Posterior vena cava (tissue), 2 donors: ENCODE measurements at regions not wholly inside any gene's neighbourhood (a gene's known extent, or its start where the extent isn't known, plus 50 kb on each side); places are given as distances from the start of the nearest gene placed in this dataset.
"Not testable (repeated sequence)": the region's sequence is repeated elsewhere in the genome, so short reads cannot be mapped to it uniquely, and the experiment has no call there.

Source experiments
- DNase-seq: peaks from one replicate; pipeline ENCODE4 v3.0.0-alpha.2; 2020; ENCODE audit warnings: low spot score
- intact Hi-C, 2 donors: fragments of 100-400 bp; cut with DNase I; formaldehyde crosslinking; loops; one replicate each; pipeline versions ENCODE4 v1.14.1 to v1.14.2; 2022 to 2023
- donor health status: DM: yes; HTN: yes; CAD: no.
- donor health status: DM: yes; HTN: yes; CAD: no.

DNA sequence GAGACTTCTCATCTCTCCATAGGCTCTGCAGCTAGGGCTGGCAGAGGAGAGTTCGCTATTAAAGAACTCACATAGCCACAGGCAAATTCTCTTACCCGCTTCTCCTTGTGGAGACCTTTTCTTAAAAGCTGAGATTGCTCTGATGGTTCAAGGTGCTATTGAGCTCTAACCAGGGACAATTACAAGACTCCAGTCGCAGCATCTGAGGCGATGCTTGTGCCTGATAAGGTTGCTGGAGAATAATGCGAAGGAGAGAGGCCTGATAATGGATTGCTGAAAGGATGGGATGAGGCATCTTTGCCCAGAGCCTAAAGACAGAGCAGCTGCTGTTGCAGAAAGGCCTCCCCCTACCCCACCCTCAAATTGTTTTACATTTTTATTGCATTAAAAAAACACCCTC is 244.5 kb upstream of the SOX14 start:
- intact Hi-C loops = no loop called here
- no peak for DNase-seq

DNA sequence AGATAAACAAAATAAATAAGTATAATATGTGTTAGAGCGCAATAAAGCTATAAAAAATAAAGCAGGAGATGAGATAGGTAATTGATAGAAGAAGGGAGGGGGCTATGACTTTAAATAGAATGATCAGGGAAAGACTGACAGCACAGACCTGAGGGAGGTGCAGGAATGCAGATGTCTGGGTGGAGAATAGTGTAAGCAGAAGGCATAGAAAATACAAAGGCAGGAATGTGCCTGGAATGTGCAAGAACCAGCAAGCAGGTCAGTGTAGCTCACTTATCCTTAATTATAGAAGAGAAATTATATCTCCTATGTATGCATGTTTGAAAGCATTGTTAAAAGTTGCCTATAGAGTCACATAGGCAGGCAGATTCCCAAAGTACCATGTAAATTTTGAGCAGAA is 239.4 kb upstream of the SOX14 start:
- intact Hi-C loops = no loop called here
- DNase-seq = no peak

DNA sequence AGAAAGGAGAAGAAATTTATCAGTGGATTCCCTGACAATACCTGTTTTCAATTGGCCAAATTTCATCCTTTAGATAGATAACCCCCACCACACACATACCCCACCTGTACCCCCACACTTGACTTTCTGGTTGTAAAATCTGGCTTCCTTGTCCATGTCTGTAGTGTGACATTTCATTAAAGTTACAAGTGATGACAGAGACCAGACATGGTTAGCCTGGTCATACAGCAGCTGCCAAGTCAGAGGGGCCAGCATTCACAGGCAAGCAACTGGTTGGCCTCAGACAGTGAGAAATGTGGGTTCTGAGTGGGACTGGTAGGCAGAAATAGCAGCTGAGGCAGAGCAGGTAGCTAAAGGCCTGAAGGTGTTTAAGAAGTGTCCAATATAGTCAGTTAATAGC is 238.6 kb upstream of the SOX14 start:
- no peak for DNase-seq
- intact Hi-C loops = no loop called here

DNA sequence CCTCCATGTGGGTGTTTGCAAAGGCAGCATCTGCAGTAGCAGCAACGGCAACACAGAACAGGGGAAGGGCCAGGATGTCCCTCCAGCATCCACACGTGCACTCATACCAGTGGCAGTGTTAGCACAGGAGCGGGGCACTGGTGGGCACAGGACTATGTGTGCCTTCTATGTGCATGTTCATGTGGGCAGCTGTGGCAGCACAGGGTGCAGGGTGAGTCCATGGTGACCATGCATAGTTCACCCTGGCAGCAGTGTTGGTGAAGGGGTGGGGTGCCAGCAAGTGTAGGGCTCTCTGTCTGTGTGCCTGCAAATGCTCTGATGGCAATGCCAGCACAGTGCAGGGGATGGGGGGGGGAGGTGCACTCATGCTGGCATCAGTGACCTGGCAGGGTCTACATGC is 222.1 kb upstream of the SOX14 start:
- no peak for DNase-seq
- intact Hi-C loops = no loop called here

DNA sequence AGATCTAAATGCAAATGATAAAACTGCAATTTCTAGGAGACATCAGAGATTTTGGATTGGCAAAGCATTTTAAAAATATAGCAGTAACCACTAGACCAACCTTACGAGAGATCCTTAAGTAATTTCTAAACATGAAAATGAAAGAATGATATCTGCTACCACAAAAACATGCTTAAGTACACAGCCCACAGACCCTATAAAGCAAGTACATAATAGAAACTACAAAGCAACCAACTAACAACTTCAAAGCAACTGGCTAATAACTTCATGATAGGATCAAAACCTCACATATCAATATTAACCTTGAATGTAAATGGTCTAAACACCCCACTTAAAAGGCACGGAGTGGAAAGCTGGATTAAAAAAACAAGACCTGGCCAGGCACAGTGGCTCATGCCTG is 209.9 kb upstream of the SOX14 start:
- no peak for DNase-seq
- intact Hi-C loops = no loop called here

DNA sequence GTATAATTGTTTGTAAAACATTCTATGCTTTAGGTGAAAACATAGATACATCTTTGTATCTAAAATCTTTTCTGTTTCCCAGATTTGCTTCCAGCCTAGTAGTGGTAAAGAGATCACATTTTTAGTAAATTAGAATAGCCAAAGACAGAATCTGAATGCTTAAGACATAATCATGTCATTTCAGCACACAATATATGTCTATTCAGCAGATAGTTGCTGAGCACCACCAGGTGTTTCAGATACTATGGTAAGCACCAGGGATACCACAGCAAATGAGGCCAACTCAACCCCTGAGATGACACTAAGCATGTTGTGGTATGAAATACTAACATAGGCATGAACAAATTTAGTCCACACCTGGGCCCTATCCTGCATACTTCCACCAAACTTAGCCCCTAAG is 195.2 kb upstream of the SOX14 start:
- no peak for DNase-seq
- intact Hi-C loops = no loop called here

DNA sequence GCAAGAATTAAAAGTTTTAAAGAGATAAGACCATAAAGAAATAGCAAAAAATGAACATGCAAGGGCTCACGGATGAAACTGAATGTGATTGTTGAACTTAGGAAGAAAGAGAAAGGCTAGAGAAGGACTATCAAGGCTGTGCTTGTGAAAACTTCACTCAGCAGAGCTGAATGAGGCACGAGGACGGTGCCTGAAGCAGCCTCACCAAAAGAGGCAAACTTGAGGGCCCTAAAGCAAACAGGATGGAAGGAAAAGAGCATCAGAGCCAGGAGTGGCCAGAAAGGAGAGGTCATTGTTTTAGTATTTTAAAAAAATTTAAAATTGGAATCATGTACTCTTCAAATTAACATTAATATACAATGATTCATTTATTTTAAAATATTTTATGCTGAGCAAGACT is 191.2 kb upstream of the SOX14 start:
- intact Hi-C loops = no loop called here
- DNase-seq = no peak

DNA sequence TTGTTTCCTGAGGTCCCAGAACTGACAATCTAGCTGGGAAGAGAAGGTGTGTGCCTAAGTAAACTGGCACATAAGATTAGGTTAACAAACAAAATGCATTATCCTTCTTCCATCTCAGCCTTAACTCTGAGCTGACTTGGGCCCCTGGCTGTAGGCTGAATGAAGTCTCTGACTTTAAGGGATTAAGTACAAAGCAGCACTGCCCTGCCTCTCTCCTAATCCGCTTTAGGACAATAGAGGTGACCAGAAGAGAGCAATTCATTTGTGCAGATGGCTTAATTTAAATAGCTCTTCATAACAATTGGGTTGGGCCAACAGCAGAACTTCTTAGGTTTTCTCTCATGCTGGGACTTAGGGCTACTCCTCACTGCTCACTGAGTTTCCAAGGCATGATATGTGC is 181.6 kb upstream of the SOX14 start:
- DNase-seq = no peak
- intact Hi-C loops = no loop called here

DNA sequence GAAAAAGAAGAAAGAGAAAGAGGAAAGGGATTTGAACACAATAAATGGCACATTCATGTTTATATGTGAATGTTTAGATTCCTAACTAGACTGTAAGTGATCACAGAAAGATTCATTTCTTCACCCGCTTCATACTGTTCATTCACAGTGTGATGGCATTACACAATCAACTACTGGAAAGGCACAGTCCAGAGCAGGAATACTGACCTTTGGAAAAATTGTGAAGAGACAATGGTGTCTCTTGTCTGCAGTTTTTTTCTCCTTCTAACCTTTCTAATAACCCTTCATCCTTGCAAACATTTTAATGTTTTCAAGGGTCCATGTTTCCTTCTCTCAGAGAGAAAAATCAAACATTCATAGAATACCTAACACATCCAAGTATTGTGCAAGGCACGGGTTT is 180.9 kb upstream of the SOX14 start:
- intact Hi-C loops = no loop called here
- no peak for DNase-seq

DNA sequence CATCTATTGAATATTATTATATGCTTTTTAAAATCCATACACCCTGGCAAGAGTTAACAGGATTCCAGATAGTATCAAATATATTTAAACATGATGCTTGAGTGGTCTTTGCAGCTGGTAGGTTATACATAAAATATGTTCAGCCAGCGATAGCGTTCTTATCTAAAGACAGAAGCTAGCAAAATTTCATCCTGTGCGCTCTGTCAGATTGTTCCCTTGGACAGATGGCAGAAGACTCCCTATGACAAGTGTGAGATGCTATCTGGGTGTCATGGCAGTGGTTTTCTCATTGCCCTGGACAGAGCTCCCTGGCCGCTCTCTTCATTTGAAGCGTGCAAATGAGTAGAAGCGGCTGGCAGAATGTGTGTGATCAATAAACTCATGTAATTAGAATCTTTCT is 175.2 kb upstream of the SOX14 start:
- no peak for DNase-seq
- intact Hi-C loops = no loop called here

DNA sequence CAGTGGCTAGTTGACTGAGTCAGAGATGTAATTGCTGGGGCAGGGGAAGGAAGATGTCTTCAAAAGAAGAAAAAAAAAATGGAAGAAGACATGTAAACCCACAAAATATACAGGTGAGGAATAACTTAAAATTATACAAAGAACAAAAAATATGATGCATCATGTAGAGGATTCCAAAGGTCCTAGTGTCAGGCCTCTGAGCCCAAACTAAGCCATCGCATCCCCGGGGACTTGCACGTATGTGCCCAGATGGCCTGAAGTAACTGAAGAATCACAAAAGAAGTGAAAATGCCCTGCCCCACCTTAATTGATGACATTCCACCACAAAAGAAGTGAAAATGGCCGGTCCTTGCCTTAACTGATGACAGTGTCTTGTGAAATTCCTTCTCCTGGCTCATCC is 168.7 kb upstream of the SOX14 start:
- DNase-seq, intact Hi-C loops: not testable (repeated sequence)

DNA sequence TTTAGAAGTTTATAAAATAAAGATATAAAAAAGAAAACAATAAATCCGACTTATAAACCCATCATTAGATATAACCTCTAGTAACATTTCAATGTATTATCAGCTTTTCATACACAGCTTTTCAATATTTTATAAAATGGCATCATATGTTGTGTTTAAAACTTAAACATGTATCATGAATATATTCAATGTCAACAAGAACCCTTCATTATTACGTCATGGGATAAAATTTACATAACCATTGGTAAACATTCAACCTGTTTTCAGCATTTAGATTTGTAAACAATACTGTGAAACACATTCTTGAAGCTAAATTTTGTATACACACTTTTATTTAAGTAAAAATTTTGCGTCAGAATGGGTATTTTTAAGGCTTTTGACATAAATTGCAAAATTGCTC is 153.4 kb upstream of the SOX14 start:
- intact Hi-C loops = no loop called here
- DNase-seq = no peak

DNA sequence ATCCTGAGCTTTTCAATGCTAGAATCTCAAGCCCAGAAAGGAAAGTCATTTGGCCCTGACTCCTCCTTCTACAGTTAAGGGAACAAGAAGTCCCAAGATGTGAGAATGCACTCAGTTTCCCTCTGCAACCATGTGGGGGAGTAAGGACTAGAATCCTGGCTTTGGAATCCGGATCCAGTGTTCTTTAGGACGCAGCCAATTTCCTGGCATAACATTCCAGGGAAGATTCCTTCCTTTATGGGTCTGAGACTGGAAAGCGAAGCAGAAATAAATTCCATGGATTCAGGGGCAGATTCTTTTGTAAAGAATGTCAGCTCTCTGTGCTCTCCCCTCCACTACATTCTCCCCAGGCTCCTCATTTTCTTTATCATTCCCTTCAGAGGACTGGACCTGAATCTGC is 151.8 kb upstream of the SOX14 start:
- intact Hi-C loops = no loop called here
- no peak for DNase-seq

DNA sequence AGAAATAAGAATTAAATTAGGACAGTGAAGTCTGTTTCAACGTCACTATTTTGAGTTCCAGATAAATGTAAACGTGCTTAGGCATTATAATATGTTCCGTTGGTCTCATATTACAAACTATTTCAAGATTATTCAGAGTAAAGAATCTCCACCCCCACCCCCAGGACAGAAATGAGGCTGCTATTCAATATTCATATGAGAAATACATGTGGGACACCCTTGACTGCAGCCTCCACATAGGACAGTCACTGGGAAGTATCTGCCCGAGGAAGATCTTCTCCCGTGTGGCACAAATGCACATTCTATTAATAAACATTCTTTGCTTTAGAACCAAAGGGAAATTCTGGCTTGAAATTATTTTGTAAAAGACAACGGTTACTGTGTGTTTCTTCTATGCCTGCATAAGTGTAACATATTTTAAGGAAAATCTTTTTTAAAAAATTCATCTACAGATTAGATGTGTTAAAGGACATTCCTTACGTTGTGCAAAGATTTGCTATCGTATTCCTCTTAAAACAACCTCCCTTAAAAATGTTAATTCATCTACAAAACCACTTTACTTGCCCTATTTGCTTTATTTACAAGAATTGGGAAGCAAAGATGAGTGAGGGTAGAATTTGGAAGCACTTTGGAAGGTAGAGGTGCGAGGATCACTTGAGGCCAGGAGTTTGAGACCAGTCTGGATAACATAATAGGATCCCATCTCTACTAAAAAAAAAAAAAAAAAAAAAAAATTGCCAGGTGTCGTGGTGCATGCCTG is 148.3 kb upstream of the SOX14 start:
- intact Hi-C loops = no loop called here
- DNase-seq = no peak

DNA sequence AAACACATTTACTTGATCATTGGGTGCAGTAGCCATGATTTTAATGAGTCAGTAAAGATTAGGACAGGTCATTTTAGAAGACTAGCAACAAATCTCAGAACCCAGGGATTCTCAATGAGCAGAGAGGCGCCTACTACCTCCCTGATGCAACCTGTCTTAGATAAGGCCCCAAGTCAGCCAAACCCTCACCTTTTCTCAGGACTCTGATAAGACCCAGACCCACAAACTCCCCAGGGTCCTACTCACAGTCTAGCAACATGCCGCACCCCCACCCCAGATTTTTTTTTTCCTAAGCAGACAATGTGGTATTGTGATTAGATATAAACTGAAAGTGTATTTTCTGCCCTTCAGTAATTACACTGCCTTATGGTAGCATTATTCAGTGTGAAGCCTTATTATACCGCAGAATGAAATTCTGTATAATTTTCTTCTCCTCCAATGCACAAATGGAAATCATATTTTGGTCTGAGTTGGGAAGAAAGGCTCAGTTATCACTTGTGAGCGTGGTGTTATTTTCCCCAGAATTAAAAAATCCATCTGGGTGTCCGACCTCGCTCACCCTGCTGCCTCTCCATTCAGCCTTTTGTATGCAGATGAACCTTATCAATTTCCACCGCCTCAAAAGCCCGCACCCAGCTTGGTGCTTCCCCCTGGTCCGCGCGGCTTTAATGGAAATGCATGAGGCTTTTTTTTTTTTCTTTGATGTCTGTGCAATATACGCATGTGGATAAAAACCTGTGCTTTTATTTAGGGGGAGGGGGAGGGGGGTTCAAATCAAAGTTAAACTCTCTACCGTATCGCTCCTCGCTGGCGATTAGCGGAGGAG is 122.0 kb upstream of the SOX14 start:
- intact Hi-C loops = no loop called here
- DNase-seq = no peak

DNA sequence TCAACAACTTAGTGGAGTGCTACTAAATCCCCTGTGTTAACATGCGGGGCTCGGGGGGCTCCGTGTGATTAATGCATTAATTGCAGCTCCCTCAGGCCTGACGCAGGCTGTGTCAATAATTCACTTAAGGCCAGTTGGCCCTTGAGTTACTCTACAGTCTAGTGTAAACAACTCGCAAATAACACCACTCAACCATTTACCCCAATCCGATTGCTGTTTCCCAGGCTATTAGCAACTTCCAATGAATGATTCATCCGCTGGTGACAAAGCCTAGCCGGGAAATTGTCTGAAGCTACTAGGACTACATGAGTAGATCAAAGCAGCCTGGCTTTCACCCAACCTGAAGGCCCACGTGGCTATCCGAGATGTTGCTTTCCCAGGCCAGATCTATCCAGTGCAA is 121.3 kb upstream of the SOX14 start:
- intact Hi-C loops = no loop called here
- no peak for DNase-seq

DNA sequence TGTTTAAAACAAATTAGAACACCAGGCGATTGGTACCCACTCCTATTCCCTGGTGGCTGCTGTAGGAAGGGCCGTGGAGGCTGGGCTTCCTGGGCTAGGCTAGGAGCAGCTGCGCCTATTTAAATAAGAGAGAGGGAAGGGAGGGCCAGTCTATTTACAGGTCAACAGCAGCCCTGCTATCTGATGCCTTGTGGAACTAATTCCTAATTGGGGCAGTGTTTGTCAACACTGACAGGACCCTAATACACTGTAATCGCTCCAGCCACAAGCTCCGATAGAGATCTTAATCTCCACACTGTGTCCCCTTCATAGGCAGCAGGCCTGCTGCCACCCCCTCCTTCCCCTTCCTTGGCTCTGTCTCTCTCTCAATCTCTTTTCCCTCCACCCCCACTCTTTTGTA is 116.9 kb upstream of the SOX14 start:
- no peak for DNase-seq
- intact Hi-C loops = no loop called here

DNA sequence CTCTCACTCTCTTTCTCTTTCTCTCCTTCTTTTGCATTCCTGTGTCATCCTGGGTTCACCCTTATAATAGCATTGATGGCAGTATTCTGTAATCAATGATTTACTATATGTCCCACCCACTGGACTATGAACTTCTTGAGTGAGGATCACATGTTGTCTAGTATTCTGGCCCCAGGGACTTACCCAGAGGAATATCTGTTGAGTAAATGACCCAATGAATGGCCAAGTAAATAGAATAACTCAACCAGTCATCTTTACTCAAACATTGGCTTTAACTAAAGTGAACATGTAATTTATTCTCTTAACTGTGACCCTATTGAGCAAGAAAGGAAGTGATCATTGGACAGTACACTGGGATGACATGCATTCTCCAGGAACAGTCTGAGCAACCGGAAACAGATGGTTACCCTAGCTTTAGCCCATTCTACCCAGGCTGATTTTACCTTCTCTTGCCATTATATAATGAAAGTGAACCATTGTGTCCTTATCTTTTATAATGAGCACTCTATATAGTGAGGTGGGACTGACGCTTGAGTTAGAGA is 94.5 kb upstream of the SOX14 start:
- intact Hi-C loops = no loop called here
- no peak for DNase-seq

DNA sequence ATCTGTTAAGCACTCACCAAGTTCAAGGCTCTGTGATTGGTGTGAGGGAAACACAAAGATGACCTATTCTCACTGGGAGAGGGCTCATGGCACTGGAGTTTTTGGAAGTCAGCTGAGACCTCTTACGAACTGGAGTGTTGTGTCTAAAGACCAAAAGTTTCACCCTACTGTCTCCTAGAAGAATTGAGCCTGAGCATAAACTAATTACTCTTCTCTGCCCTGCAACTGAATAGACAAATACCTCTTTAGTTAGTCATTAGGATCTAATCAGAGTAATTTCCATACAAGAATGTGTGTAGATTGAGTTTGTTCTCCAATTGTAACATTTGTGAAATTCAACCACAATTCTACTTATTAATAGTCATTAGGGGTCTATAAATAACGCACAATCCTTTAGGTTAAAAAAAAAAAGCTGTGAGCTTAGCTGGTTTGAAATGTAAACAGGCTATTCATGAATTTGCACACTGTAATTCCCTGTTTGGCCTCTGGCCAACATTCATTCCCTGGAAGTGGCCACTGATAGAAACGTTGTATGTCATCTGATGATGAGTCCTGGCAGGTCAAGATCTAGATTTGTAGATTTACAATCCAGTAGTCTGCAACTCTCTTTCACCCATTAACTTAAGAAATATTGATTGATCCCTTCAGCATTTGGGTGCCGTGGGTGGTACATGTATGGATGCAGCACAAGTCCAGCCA is 76.8 kb upstream of the SOX14 start:
- intact Hi-C loops = no loop called here
- no peak for DNase-seq

DNA sequence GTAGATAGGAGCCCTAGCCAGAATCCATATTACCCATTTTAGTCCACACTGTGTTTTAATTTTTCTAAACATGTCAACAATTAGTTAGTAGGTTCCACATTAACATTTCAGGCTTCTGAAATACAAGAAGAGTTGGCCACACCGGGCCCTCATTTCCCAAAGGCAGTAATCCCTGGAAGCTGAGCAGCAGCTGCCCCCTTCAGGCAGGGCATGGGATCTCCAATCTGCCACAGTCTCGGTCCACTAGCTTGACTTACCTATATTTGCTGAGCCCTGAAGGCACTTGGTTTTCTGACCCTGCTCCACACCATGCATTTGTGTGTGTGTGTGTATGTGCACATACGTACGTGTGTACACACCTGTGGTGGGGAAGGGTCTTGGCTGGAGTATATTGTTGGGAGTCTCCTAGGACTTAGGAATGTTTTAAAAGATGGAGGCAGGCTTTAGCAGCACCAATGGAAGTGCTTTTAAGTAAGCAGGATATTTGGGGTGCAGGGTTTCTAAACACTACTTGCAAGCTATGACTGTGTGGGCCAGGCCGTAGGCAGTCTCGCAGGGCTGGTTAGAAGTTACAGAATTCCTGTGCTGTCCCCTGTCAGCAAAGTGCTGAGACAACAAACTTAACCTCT is 71.2 kb upstream of the SOX14 start:
- intact Hi-C loops = no loop called here
- no peak for DNase-seq
